H1 (cell line): ENCODE measurements at regions not wholly inside any gene's neighbourhood (a gene's known extent, or its start where the extent isn't known, plus 50 kb on each side); places are given as distances from the start of the nearest gene placed in this dataset.

ENCODE experiments used
- GABPA ChIP-seq: IDR thresholded peaks from 2 replicates; pipeline ENCODE4 v1.6.1; 2011; ENCODE audit warnings: mild to moderate bottlenecking, low read length, moderate library complexity, borderline replicate concordance; ENCODE audit not compliant: insufficient read depth
- SUZ12 ChIP-seq: fragments of 200-600 bp; sonication (generic); IDR thresholded peaks from 2 replicates; pipeline ENCODE4 v1.6.1; 2012; ENCODE audit warnings: mild to moderate bottlenecking, inconsistent platforms, low read length, moderate library complexity, mixed read lengths

DNA sequence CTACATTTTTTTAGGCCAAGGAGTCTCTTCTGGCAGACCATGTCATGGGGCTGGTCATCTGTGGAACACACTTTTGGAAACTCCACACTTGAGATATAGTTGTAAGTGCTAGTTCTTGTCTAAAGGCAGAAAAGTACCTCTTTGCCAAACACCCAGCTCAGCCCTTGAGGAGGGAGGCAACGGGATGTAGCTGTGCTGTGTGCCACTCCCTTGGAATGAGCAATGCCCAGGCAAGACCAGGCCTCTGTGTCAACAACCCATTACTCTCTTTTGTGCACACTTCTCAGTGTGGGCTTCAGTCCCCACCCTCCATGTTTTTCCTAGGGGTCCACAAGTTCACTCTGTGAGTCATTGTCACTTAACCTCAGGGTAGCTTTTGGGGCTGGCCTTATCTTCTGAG, 528.3 kb upstream of the CFAP20DC start (continued):
- TF ChIP-seq SUZ12, result no peak
- no peak for TF ChIP-seq GABPA
- TF ChIP-seq, all 59 proteins: peak for 0
